ENCODE measurements at regions not wholly inside any gene's neighbourhood (a gene's known extent, or its start where the extent isn't known, plus 50 kb on each side); places are given as distances from the start of the nearest gene placed in this dataset.
A peak's percentile ranks its signal among the peaks of the same experiment; 100 is the strongest.

DNA sequence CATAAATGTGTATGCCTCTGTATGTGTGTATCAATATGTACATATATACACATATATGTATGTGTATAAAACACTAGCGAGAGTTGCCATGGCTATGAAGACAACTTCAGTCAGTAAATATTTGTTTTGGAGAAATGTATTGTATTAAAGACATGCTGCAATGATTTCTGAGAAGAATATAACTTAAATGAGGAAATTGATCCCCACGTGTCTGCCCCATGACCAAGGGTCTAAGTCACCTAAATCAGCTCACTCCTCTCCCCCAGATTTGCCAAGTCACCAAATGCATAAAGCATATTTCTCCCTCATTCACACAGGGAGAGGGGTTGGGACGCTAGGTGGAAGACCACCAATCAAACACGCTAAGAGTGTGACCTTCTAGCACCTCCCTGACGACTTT is 58.3 kb upstream of the LYST start:
- no peaks in the 10 kb centered on the region for H3K9me3 Mint-ChIP-seq (ENCODE audit: low read depth)
- H3K27me3 Mint-ChIP-seq: no peaks in the 10 kb centered on the region
- H3K4me1 Mint-ChIP-seq (ENCODE audit: low read depth): peaks cover 26% of the 10 kb centered on the region
- H3K4me3 Mint-ChIP-seq: no peak overlapping the region
- no peak overlapping the region for H3K27ac Mint-ChIP-seq
- H3K36me3 Mint-ChIP-seq: no peaks in the 10 kb centered on the region

DNA sequence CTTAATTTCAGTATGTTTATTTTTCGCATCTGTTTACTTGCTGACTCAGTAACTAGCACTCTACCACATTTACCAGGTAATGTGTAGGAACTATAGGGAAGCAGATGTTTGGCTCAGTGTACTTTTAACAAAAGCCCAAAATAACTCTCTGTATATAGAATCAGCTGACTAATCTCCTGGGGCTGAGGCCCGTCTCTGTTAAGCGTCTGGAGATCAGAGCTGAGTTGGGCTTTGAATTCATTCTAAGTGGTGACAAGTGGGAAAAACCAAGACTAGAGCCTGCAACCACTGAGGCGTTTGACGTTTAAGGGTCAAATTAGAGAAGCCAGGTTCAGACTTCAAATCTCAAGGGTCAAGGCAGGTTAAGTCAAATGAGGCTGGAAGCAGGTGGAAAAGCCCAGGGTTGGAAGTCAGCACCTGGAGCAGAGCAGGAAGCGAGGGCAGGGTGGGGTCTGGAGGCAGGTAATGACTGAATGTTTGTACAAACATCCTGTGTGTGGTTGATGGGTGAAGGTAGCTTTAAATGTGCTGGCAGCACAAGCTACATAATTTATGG is 56.8 kb upstream of the LYST start:
- H3K27me3 Mint-ChIP-seq: no peaks in the 10 kb centered on the region
- H3K36me3 Mint-ChIP-seq: no peaks in the 10 kb centered on the region
- peak overlapping the region; percentile 33 for H3K4me3 Mint-ChIP-seq
- peak overlapping the region; percentile 42 for H3K27ac Mint-ChIP-seq
- H3K4me1 Mint-ChIP-seq (ENCODE audit: low read depth): peaks cover 39% of the 10 kb centered on the region
- no peaks in the 10 kb centered on the region for H3K9me3 Mint-ChIP-seq (ENCODE audit: low read depth)

DNA sequence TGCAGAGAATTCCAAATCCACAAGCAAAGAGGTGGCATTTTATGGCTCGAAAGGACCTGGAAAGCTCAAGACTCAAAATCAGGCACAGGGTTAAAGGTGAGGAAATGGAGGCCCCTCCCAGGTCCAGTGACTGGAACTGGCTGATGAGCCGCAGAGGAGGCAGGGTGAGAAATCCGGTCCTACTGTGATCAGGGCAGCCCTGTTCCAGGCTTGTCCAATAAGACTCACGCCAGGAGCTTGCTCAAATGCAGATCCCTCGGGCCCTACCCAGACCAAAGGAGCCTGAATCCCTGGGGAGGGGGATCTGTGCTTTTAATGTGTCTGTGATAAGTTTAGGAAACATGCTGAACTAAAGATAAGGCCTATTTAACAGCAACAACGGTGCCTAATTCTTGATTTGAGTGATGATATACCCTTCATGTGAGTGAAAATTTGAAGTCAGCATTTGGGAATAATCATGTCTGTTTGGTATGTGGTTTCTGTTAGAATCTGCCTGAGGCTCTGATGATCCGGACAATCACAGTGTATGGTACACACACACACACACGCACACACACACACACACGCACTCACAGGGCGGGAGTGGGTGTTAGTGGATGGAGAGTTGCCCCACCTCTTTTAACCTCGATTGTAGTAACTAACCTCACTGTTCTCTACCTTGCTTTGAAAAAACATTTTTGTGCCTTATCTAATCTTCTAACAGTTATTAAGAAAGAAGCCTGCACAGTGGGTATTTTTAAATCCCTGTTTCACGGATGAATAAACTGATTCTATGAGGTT is 54.1 kb upstream of the LYST start:
- H3K27ac Mint-ChIP-seq: no peak overlapping the region
- H3K36me3 Mint-ChIP-seq: no peaks in the 10 kb centered on the region
- peaks cover 53% of the 10 kb centered on the region for H3K4me1 Mint-ChIP-seq (ENCODE audit: low read depth)
- H3K27me3 Mint-ChIP-seq: no peaks in the 10 kb centered on the region
- H3K4me3 Mint-ChIP-seq: no peak overlapping the region
- H3K9me3 Mint-ChIP-seq (ENCODE audit: low read depth): no peaks in the 10 kb centered on the region

DNA sequence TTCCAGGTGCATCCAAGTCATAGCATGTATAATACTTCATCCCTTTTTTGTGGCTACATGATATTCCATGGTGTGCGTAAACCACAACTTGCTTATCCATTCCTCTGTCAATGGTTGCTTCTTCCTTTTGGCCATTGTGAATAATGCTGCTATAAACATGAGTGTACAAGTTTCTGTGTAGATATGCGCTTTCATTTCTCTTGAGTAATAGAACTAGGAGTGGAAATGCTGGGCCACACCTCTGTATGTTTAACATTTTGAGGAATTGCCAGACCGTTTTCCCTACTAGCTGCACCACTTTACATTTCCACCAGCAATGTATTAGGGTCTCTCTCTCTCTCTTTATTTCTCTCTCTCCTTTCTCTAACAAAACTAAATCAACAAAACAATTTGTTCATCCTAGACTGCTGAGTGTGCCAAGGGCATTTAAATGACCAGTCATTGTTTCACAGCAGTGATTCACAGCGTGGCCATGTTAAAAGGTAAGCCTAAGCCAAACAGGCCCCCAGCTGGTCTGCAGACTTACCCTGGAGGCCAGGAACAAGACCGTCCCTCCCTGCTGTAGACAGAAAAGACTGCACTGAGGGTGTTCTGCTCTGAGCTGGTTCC is 53.2 kb upstream of the LYST start:
- no peaks in the 10 kb centered on the region for H3K27me3 Mint-ChIP-seq
- H3K4me3 Mint-ChIP-seq: no peak overlapping the region
- H3K36me3 Mint-ChIP-seq: no peaks in the 10 kb centered on the region

GRCh38 chr1:235919127-235919832 is 52.6 kb upstream of the LYST start:
- H3K4me3 Mint-ChIP-seq: no peak overlapping the region
- H3K36me3 Mint-ChIP-seq: no peaks in the 10 kb centered on the region
- peak overlapping the region; percentile 41 for H3K27ac Mint-ChIP-seq
- H3K4me1 Mint-ChIP-seq (ENCODE audit: low read depth): peaks cover 51% of the 10 kb centered on the region
- H3K27me3 Mint-ChIP-seq: no peaks in the 10 kb centered on the region
- H3K9me3 Mint-ChIP-seq (ENCODE audit: low read depth): no peaks in the 10 kb centered on the region

More for the DNA sequence above, 53.2 kb upstream of the LYST start:
- Mint-ChIP-seq H3K9me3 (ENCODE audit: low read depth) (no peaks in the 10 kb centered on the region), H3K4me1 (ENCODE audit: low read depth) (peaks cover 55% of the 10 kb centered on the region), H3K27ac (peak overlapping the region; percentile 12)

GRCh38 chr1:235918465-235918864 is 51.8 kb upstream of the LYST start:
- Mint-ChIP-seq H3K27ac (peak overlapping the region; percentile 7), H3K4me3 (no peak overlapping the region), H3K36me3 (no peaks in the 10 kb centered on the region), H3K27me3 (no peaks in the 10 kb centered on the region), H3K4me1 (ENCODE audit: low read depth) (peaks cover 43% of the 10 kb centered on the region), H3K9me3 (ENCODE audit: low read depth) (no peaks in the 10 kb centered on the region)

DNA sequence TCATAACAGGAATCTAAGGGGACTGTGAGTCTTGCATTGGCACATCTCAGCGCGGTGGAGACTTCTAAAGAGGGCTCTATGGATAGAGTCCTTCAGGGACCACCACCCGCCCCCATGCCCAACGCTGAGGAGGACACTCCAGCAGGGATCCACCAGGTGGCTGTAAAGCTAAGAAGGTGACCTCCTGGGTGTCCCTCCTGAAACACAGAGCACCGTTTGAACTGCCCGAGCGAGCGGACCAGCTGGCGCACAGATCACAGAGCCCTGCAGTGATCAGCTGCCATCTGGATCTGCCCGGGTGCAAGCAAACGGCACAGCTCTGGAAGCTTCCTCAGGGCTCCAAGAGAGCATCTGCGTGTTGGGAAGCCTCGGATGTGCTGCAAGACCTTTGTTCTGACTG is 51.3 kb upstream of the LYST start:
- peak overlapping the region; percentile 48 for H3K27ac Mint-ChIP-seq
- H3K9me3 Mint-ChIP-seq (ENCODE audit: low read depth): no peaks in the 10 kb centered on the region
- peaks cover 39% of the 10 kb centered on the region for H3K4me1 Mint-ChIP-seq (ENCODE audit: low read depth)
- H3K4me3 Mint-ChIP-seq: no peak overlapping the region
- no peaks in the 10 kb centered on the region for H3K27me3 Mint-ChIP-seq
- no peaks in the 10 kb centered on the region for H3K36me3 Mint-ChIP-seq

GRCh38 chr1:235917267-235917811 is 50.6 kb upstream of the LYST start:
- H3K27ac Mint-ChIP-seq: peak overlapping the region; percentile 97
- H3K27me3 Mint-ChIP-seq: no peaks in the 10 kb centered on the region
- no peaks in the 10 kb centered on the region for H3K36me3 Mint-ChIP-seq
- peak overlapping the region; percentile 52 for H3K4me3 Mint-ChIP-seq
- H3K9me3 Mint-ChIP-seq (ENCODE audit: low read depth): no peaks in the 10 kb centered on the region
- H3K4me1 Mint-ChIP-seq (ENCODE audit: low read depth): peaks cover 32% of the 10 kb centered on the region

All from activated naive CD8-positive, alpha-beta T cell (primary cell).